ENCODE measurements at regions not wholly inside any gene's neighbourhood (a gene's known extent, or its start where the extent isn't known, plus 50 kb on each side); places are given as distances from the start of the nearest gene placed in this dataset.

- Histone ChIP-seq H3K4me1 (no peaks in the 10 kb centered on the region), H3K4me3 (no peak overlapping the region), H3K9me3 (no peaks in the 10 kb centered on the region), H3K27ac (no peak overlapping the region), H3K36me3 (no peaks in the 10 kb centered on the region), H3K27me3 (no peaks in the 10 kb centered on the region)
- DNase-seq: no peak
- WGBS, 2 donors: 80 to 84% methylated on average over 4 of the region's 4 CpGs
- TF ChIP-seq, protein P1, sequence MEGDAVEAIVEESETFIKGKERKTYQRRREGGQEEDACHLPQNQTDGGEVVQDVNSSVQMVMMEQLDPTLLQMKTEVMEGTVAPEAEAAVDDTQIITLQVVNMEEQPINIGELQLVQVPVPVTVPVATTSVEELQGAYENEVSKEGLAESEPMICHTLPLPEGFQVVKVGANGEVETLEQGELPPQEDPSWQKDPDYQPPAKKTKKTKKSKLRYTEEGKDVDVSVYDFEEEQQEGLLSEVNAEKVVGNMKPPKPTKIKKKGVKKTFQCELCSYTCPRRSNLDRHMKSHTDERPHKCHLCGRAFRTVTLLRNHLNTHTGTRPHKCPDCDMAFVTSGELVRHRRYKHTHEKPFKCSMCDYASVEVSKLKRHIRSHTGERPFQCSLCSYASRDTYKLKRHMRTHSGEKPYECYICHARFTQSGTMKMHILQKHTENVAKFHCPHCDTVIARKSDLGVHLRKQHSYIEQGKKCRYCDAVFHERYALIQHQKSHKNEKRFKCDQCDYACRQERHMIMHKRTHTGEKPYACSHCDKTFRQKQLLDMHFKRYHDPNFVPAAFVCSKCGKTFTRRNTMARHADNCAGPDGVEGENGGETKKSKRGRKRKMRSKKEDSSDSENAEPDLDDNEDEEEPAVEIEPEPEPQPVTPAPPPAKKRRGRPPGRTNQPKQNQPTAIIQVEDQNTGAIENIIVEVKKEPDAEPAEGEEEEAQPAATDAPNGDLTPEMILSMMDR (IDR thresholded peaks at IDR 0.05): no peak
- no peak for TF ChIP-seq POLR2A (IDR thresholded peaks at IDR 0.05)
- intact Hi-C loops (cut with DNase I): no loop called here
These were observed 401.5 kb downstream of the TDRD3 start for GRCh38 chr13:60798503-60798902.

GRCh38 chr13:60797112-60797511 lies 400.1 kb downstream of the TDRD3 start:
- Histone ChIP-seq H3K9me3 (no peaks in the 10 kb centered on the region), H3K27ac (no peak overlapping the region), H3K4me3 (no peak overlapping the region), H3K27me3 (no peaks in the 10 kb centered on the region), H3K4me1 (no peaks in the 10 kb centered on the region), H3K36me3 (no peaks in the 10 kb centered on the region)
- no peak for DNase-seq
- intact Hi-C loops (cut with DNase I): no loop called here
- TF ChIP-seq POLR2A (IDR thresholded peaks at IDR 0.05): no peak
- TF ChIP-seq, protein P1 (IDR thresholded peaks at IDR 0.05): no peak
- 71 to 83% methylated on average over 2 of the region's 2 CpGs for whole genome bisulfite sequencing, 2 donors

DNA sequence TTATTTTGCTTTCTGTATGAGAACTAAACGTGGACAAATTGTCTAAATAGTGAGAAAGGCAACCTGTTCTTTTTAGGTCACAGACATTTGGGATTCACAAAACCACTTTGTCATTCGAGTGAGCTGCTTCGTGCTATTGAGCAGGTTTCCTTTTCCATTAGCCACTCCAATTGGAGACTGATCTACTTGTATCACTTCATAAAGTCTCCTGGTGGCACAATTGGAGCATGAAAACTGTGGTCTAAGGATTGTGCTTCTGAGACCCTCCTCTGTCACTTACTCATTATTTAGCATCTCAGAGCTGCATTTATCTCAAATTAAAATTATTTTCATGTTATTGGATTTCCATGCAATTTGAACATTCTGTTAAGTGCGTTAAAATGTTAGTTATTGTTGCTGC lies 397.7 kb downstream of the TDRD3 start:
- Histone ChIP-seq H3K9me3 (no peaks in the 10 kb centered on the region), H3K27me3 (no peaks in the 10 kb centered on the region), H3K4me3 (no peak overlapping the region), H3K36me3 (no peaks in the 10 kb centered on the region), H3K27ac (no peak overlapping the region), H3K4me1 (no peaks in the 10 kb centered on the region)
- TF ChIP-seq POLR2A (IDR thresholded peaks at IDR 0.05): no peak
- TF ChIP-seq, protein P1 (IDR thresholded peaks at IDR 0.05): no peak
- 65 to 75% methylated on average over 4 of the region's 4 CpGs for WGBS, 2 donors
- no peak for DNase-seq
- intact Hi-C loops (cut with DNase I): no loop called here

DNA sequence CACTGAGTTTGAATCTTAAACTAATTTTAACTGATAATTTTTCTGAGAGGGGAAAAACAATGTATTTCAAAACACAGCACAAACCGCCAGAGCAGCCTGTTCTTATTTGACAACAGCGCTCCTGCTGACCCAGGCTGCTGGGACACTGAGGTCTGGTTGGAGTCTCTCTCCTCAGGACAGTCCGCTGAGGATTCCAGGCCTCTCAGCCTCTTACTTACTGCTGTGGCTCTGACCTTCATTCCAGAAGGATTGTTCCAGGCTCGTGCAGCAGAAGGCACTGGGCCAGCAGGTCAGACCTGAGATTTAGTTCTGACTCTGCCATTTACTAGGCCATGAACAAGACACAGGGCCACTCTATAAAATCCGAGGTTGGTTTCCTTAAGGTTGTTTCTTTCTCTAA lies 393.6 kb downstream of the TDRD3 start:
- H3K27me3 ChIP-seq: no peaks in the 10 kb centered on the region
- no peaks in the 10 kb centered on the region for H3K4me1 ChIP-seq
- DNase-seq: no peak
- no peaks in the 10 kb centered on the region for H3K36me3 ChIP-seq
- intact Hi-C loops (cut with DNase I): no loop called here
- WGBS, 2 donors: 78% methylated on average over 3 to 4 of the region's 5 CpGs
- no peak overlapping the region for H3K27ac ChIP-seq
- TF ChIP-seq, protein P1 (IDR thresholded peaks at IDR 0.05): no peak
- TF ChIP-seq POLR2A (IDR thresholded peaks at IDR 0.05): no peak
- H3K9me3 ChIP-seq: no peaks in the 10 kb centered on the region
- no peak overlapping the region for H3K4me3 ChIP-seq

DNA sequence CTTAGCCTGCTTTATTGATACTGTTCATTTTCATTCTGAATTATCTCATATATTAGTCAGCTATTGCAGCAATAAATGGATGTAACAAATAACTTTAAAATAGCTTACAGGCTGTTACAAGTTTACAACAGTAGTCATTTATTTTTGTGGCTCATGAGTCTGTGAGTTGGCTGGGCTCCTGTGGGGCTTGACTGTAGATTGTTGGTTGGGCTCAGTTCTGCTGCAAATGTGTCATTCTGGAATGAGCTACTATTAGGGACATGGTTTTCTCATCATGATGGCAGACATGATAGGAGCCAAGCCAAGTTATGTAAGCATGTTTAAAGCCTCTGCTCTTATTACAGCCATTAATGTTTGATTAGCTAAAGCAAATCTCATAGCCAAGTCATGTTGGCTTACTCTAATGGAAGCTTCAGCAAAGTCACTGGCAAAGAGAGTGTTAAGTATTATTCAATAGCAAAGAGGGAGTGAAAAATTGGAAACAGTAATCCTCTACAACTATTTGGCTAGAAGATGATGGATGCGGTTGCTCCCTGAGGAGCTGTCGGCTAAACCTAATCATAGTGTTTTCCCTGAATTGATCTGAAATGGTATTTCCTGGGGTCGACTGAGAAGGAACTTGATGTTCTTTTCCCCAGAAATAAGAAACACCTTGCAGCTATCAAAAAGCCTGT lies 391.3 kb downstream of the TDRD3 start:
- intact Hi-C loops (cut with DNase I): no loop called here
- Histone ChIP-seq H3K9me3 (no peaks in the 10 kb centered on the region), H3K4me1 (no peaks in the 10 kb centered on the region), H3K27me3 (no peaks in the 10 kb centered on the region), H3K4me3 (no peak overlapping the region), H3K36me3 (no peaks in the 10 kb centered on the region), H3K27ac (no peak overlapping the region)
- no peak for DNase-seq
- TF ChIP-seq, protein P1 (IDR thresholded peaks at IDR 0.05): no peak
- no peak for TF ChIP-seq POLR2A (IDR thresholded peaks at IDR 0.05)
- 35 to 46% methylated on average over 3 of the region's 3 CpGs for WGBS, 2 donors

Measured in esophagus squamous epithelium (tissue), 5 donors.